WTC11 (cell line): ENCODE measurements at regions not wholly inside any gene's neighbourhood (a gene's known extent, or its start where the extent isn't known, plus 50 kb on each side); places are given as distances from the start of the nearest gene placed in this dataset.

Source experiments
- ATAC-seq: fragments of 200-7000 bp; cut with Tn5 transposase; 2 replicates; pipeline ENCODE4 v1.10.0; 2021; ENCODE audit warnings: mild to moderate bottlenecking, moderate library complexity
- CTCF ChIA-PET: fragments of 300-600 bp; sonication (Branson Sonifier 250); formaldehyde crosslinking; loops from one replicate; lab custom pipeline; 2021; ENCODE audit warnings: antibody characterized with exemption; lab: Charles Lee
- POLR2A ChIA-PET: fragments of 350-600 bp; sonication (Branson Sonifier 250); formaldehyde crosslinking; loops from one replicate; lab custom pipeline; 2021; ENCODE audit warnings: antibody characterized with exemption; lab: Charles Lee
- DNase-seq: peaks from one replicate; pipeline ENCODE4 v3.0.0; 2021; ENCODE audit warnings: low spot score
- H3K27ac Mint-ChIP-seq: 2 replicates; pipeline ENCODE4 v1.8.0; 2021; ENCODE audit warnings: mixed read lengths
- H3K27me3 Mint-ChIP-seq: 2 replicates; pipeline ENCODE4 v1.8.0; 2021; ENCODE audit warnings: low read depth, mild to moderate bottlenecking, moderate library complexity, mixed read lengths
- H3K36me3 Mint-ChIP-seq: 2 replicates; pipeline ENCODE4 v1.8.0; 2021; ENCODE audit warnings: mixed read lengths
- H3K4me1 Mint-ChIP-seq: 2 replicates; pipeline ENCODE4 v1.8.0; 2022; ENCODE audit warnings: mixed read lengths
- H3K4me3 Mint-ChIP-seq: 2 replicates; pipeline ENCODE4 v1.8.0; 2021; ENCODE audit warnings: mild to moderate bottlenecking, moderate library complexity, mixed read lengths
- H3K9me3 Mint-ChIP-seq: 2 replicates; pipeline ENCODE4 v1.8.0; 2021; ENCODE audit warnings: mixed read lengths
- ATF2 ChIP-seq: sonication (generic); formaldehyde crosslinking; IDR thresholded peaks from 2 replicates; pipeline ENCODE4 v1.8.1; 2022; ENCODE audit warnings: low read depth, missing genetic modification reagents, borderline replicate concordance
- CREM ChIP-seq: sonication (generic); formaldehyde crosslinking; IDR thresholded peaks from 2 replicates; pipeline ENCODE4 v1.8.1; 2022; ENCODE audit warnings: mild to moderate bottlenecking, missing genetic modification reagents, moderate library complexity
- E2F4 ChIP-seq: sonication (generic); formaldehyde crosslinking; IDR thresholded peaks from 2 replicates; pipeline ENCODE4 v1.8.1; 2022; ENCODE audit warnings: low read depth, mild to moderate bottlenecking, moderate library complexity, missing genetic modification reagents, borderline replicate concordance
- ETV6 ChIP-seq: sonication (generic); formaldehyde crosslinking; IDR thresholded peaks from 2 replicates; pipeline ENCODE4 v1.8.1; 2022; ENCODE audit warnings: mild to moderate bottlenecking, missing genetic modification reagents
- FOXJ3 ChIP-seq: sonication (generic); formaldehyde crosslinking; IDR thresholded peaks from 2 replicates; pipeline ENCODE4 v1.9.0; 2021; ENCODE audit warnings: missing genetic modification reagents, mild to moderate bottlenecking, borderline replicate concordance
- FOXK1 ChIP-seq: sonication (generic); formaldehyde crosslinking; IDR thresholded peaks from 2 replicates; pipeline ENCODE4 v1.8.0; 2022; ENCODE audit warnings: mild to moderate bottlenecking, moderate library complexity, missing genetic modification reagents
- GRHL2 ChIP-seq: fragments of 250-450 bp; sonication (Bioruptor Pico); IDR thresholded peaks from 2 replicates; pipeline ENCODE4 v1.8.0; 2022; ENCODE audit warnings: mild to moderate bottlenecking, moderate library complexity; ENCODE audit not compliant: insufficient replicate concordance, severe bottlenecking
- GTF2I ChIP-seq: fragments of 250-450 bp; sonication (Bioruptor Pico); conservative IDR thresholded peaks from 2 replicates; pipeline ENCODE4 v1.4.0; 2021; ENCODE audit warnings: mild to moderate bottlenecking
- IRF2 ChIP-seq: sonication (generic); formaldehyde crosslinking; IDR thresholded peaks from 2 replicates; pipeline ENCODE4 v1.8.0; 2022; ENCODE audit warnings: low read depth, missing genetic modification reagents, borderline replicate concordance
- KAT7 ChIP-seq: sonication (generic); formaldehyde crosslinking; IDR thresholded peaks from 2 replicates; pipeline ENCODE4 v1.8.1; 2023; ENCODE audit warnings: missing genetic modification reagents, mild to moderate bottlenecking, borderline replicate concordance
- MAX ChIP-seq: sonication (generic); formaldehyde crosslinking; IDR thresholded peaks from 2 replicates; pipeline ENCODE4 v1.8.0; 2022; ENCODE audit warnings: mild to moderate bottlenecking, missing genetic modification reagents
- PRDM15 ChIP-seq: sonication (generic); formaldehyde crosslinking; IDR thresholded peaks from 2 replicates; pipeline ENCODE4 v1.8.0; 2022; ENCODE audit warnings: missing genetic modification reagents
- SOX15 ChIP-seq: fragments of 250-450 bp; sonication (Bioruptor Pico); IDR thresholded peaks from 2 replicates; pipeline ENCODE4 v1.9.0; 2021; ENCODE audit warnings: mild to moderate bottlenecking
- TEAD1 ChIP-seq: sonication (generic); formaldehyde crosslinking; IDR thresholded peaks from 2 replicates; pipeline ENCODE4 v1.8.0; 2022; ENCODE audit warnings: mild to moderate bottlenecking, missing genetic modification reagents
- TP53 ChIP-seq: sonication (generic); formaldehyde crosslinking; IDR thresholded peaks from 2 replicates; pipeline ENCODE4 v1.8.1; 2023; ENCODE audit warnings: mild to moderate bottlenecking, missing genetic modification reagents
- USF1 ChIP-seq: sonication (generic); formaldehyde crosslinking; IDR thresholded peaks from 2 replicates; pipeline ENCODE4 v1.8.0; 2022; ENCODE audit warnings: mild to moderate bottlenecking, missing genetic modification reagents
- USF2 ChIP-seq: sonication (generic); formaldehyde crosslinking; IDR thresholded peaks from 2 replicates; pipeline ENCODE4 v1.8.1; 2023; ENCODE audit warnings: mild to moderate bottlenecking, missing genetic modification reagents, moderate library complexity
- ZNF138 ChIP-seq: sonication (generic); formaldehyde crosslinking; conservative IDR thresholded peaks from 2 replicates; pipeline ENCODE4 v1.8.1; 2022; ENCODE audit warnings: mild to moderate bottlenecking, moderate library complexity, missing genetic modification reagents
- ZNF396 ChIP-seq: fragments of 250-450 bp; sonication (Bioruptor Pico); IDR thresholded peaks from 2 replicates; pipeline ENCODE4 v1.8.0; 2021; ENCODE audit warnings: mild to moderate bottlenecking, moderate library complexity, borderline replicate concordance
- ZNF532 ChIP-seq: fragments of 250-450 bp; sonication (Bioruptor Pico); IDR thresholded peaks from 2 replicates; pipeline ENCODE4 v1.9.0; 2021; ENCODE audit warnings: mild to moderate bottlenecking, borderline replicate concordance

- TF ChIP-seq ETV6 (CRISPR knock-in tag) (no peak), GRHL2 (CRISPR knock-in tag) (no peak)
These were observed 170.3 kb downstream of the KCNA5 start (continued) for GRCh38 chr12:5213990-5214389.

- H3K4me1 Mint-ChIP-seq = peaks cover 26% of the 10 kb centered on the region
- H3K27ac Mint-ChIP-seq = no peak overlapping the region
- ATAC-seq (no peak), DNase-seq (no peak)
- no peaks in the 10 kb centered on the region for H3K36me3 Mint-ChIP-seq
- H3K9me3 Mint-ChIP-seq = no peaks in the 10 kb centered on the region
- H3K27me3 Mint-ChIP-seq = peaks cover 38% of the 10 kb centered on the region
- no peak overlapping the region for H3K4me3 Mint-ChIP-seq
- TF ChIP-seq PRDM15 (CRISPR knock-in tag) = no peak
- no peak for TF ChIP-seq FOXJ3 (CRISPR knock-in tag)
- TF ChIP-seq CREM (CRISPR knock-in tag) = no peak
- TF ChIP-seq ATF2 (CRISPR knock-in tag) = no peak
- TF ChIP-seq, all 79 proteins: peak for 0
- ChIA-PET CTCF (no interaction called here), POLR2A (no interaction called here)
These were observed 174.3 kb downstream of the KCNA5 start for GRCh38 chr12:5217936-5218335.

GRCh38 chr12:5220099-5220498 lies 176.4 kb downstream of the KCNA5 start:
- CTCF ChIA-PET = no interaction called here
- Mint-ChIP-seq H3K27me3 (peaks cover 59% of the 10 kb centered on the region), H3K9me3 (peaks cover 2% of the 10 kb centered on the region; the same call in 1 of the 2 replicates), H3K27ac (no peak overlapping the region), H3K4me1 (peaks cover 26% of the 10 kb centered on the region), H3K36me3 (no peaks in the 10 kb centered on the region), H3K4me3 (no peak overlapping the region)
- POLR2A ChIA-PET = no interaction called here
- DNase-seq (no peak), ATAC-seq (no peak)
- no peak for TF ChIP-seq ZNF532 (CRISPR knock-in tag)
- no peak for TF ChIP-seq SOX15
- no peak for TF ChIP-seq GTF2I
- TF ChIP-seq IRF2 (CRISPR knock-in tag) = no peak
- no peak for TF ChIP-seq ZNF396
- no peak for TF ChIP-seq ZNF138 (CRISPR knock-in tag)
- no peak for TF ChIP-seq USF2 (CRISPR knock-in tag)
- TF ChIP-seq USF1 (CRISPR knock-in tag) = no peak
- TF ChIP-seq E2F4 (CRISPR knock-in tag) = no peak
- TF ChIP-seq TEAD1 (CRISPR knock-in tag) = no peak
- no peak for TF ChIP-seq TP53 (CRISPR knock-in tag)
- no peak for TF ChIP-seq MAX (CRISPR knock-in tag)
- no peak for TF ChIP-seq KAT7 (CRISPR knock-in tag)
- TF ChIP-seq FOXK1 (CRISPR knock-in tag) = no peak
